ENCODE measurements at regions not wholly inside any gene's neighbourhood (a gene's known extent, or its start where the extent isn't known, plus 50 kb on each side); places are given as distances from the start of the nearest gene placed in this dataset.

- DNase-seq: no peak
These were observed 756.2 kb upstream of the TENM4 start for GRCh38 chr11:80196932-80197554.

- no peak for DNase-seq
These were observed 755.2 kb upstream of the TENM4 start for GRCh38 chr11:80196041-80196440.

DNA sequence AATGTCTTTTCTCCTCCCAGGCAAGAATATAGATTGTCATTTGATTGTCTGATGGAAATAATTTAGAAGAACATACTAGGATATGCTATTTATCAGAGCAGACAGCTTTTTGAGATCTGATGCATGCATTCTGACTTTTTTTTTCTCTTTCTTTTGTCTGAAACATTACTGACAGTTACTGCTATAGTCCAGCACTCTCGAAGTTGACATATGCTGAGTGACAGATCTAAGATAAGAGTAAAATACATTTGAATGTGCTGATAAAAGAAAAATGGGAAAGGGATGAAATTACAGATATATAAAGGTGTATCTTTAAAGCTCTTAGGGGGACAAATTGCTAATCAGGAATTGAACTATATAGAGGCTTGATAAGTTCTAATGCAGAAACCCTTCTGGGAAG lies 753.8 kb upstream of the TENM4 start:
- DNase-seq: no peak

DNA sequence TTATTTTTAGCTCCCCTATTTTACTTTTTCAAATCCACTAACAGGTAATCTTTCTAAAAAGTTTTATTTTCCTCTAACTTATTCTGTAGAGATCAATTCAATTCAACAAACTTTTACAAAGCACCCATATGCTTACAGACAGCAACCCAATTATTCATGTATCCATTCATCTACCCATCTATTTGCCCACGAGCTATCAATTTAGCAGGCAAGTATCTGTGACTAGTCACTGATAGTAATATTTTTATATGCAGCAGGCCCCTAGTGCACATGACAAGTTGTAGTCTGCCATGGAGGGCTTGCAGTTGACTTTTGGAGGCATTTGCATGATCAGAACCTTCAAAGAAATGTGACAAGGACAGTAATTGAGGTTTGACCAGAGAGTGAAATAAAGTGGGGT lies 753.2 kb upstream of the TENM4 start:
- no peak for DNase-seq

DNA sequence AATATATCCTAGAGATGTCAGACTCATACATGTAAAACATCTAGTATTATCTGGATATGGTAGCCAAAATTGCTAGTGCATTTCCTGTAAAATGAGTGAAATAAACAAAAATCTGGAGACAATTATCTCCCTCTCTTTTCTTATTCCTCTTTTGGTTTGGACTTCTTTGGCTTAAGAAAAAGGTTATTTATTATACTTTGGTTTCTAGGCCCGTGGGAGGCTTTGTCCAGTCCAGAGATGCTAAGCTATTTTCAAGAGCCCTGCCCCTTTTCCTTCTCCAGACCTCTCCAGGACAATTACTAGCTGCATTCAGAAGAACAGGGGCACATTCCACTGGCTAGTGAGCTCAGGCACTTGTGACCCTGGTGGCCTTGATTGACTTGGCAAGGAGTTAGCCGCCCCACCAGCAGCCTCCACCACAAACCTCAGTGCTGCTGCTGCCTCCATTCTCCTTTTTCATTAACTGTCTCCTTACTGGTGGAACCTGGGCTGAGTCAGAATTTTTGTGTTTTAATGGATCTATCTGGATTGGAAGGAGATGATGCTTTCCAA lies 747.3 kb upstream of the TENM4 start:
- no peak for DNase-seq

DNA sequence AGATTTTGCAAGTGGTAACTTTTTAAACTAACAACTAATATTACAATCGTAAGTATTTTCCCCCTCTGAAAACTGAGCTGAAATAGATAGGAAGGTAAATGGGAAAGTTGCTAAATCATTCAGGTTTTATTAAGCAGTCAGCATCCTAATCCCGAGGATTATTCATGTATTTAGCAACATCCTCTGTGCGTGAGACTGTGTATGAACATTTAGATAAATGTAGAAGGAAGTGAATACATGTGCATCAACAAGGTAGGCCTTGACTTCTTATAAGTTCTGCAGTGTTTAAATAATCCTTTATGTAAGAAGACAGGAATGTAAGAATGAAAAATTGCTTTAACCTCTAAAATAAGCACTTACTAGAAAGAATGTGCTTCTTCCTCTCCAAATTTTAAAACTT lies 745.9 kb upstream of the TENM4 start:
- DNase-seq: no peak

DNA sequence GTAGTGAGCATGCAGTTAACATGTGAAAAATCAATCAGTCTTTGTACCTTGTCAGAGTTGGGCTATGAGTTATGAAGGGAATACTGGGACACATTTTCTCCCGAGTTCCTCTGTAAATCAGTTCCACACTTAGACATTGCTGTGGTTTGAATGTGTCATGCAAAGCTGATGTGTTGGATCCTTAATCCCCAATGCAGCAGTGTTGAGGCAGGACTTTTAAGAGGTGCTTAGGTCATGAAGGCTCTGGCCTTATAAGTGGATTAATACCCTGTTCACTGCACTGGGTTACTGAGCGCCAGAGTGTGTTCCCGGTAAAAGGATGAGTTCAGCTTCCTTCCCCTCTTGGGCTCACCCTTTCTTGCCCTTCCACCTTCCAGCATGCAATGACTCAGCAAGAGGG lies 742.1 kb upstream of the TENM4 start:
- DNase-seq: no peak

GRCh38 chr11:80173371-80174136 lies 732.7 kb upstream of the TENM4 start:
- DNase-seq: no peak

DNA sequence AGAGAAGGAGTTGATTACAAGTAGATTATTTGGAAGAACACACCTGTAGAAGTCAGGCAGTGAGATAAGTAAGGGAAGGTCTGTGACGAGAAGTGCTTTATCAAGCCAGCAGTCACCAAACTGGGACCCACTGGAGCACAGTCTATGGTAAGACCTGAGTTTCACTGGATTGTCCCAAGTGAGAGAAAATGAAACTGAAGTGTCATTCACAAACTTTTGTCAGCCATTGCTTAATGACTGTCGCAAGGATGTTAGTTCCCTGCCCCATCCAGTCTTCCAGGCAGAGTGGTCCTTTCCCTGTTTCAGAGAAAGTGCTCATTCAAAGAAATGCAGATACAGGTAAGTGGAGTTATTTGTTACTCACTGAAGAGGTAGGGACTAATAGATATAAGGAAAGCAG lies 728.0 kb upstream of the TENM4 start:
- no peak for DNase-seq

DNA sequence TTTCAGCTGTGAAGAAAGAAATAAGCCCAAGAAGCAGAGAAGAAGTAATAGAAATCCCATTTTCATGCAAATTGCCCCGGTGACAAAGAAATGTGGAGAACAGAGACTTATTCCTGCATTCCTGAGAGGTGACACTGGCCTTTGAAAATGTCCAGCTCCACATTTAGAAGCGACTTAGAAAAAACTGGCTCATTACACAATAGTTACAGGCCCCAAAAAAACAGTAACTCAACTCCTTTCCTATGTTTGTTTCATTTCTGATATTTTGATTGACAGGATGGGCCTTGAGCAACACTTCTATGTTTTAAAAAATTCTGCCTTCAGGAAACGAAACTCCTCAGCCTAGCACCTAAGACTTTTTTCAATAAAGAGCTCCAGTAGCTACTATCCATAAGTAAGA lies 726.9 kb upstream of the TENM4 start:
- DNase-seq: no peak

GRCh38 chr11:80165744-80166143 lies 724.9 kb upstream of the TENM4 start:
- no peak for DNase-seq

DNA sequence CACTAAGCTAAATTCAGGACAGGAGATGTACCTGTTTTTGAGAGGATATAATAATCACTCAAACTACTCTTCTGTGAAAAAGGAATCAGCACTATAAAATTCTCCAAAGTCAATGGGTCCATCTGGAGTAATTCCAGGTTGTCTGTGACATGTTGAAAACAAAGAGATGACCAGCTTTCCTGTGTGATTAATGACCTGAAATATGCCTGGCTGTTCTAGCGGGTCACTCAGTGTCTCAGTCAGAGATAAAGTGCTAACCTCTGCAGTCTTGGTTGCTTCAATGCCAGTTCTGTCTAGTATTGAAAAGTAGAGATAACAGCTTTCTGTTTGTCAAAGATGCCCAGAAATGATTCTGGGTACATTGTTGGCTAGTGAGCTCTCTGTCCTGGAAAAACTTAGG lies 722.6 kb upstream of the TENM4 start:
- DNase-seq: no peak

DNA sequence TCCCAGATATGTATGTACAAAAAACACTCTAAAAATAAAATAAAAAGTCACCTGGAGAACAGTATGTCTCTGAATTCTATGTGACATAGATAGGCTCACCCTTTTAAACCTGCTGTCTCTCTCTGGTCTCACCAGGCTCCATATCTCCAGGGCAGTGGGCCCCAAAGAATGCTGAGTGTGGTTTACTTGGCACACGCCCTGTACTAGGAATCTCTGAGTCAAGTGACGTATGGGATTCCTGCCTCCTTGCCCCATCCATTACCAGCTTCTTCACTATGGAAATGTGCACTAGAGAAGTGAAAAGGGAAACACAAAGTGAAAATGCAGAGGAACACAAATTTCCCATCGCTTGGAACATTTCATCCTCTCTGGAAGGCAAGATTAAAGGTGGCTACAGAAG lies 722.2 kb upstream of the TENM4 start:
- DNase-seq: no peak

DNA sequence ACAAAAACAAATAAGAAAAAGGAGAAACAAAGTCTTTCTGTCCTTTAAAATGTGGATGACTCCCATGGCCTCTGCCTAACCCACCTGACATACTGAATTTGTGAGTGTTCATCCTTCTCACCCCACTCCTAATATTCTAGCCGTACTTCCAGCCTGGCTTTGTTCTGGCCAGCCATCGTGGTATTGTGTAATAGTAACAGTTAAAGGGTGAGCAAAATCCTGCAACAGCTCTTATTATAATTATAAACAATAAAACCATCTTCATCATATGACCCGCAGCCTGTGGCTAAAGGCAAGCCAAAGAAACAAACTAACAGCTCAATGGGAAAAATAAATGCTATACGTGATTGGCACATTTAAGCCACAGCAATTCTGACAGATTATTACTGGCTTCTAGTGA lies 721.6 kb upstream of the TENM4 start:
- DNase-seq: no peak

DNA sequence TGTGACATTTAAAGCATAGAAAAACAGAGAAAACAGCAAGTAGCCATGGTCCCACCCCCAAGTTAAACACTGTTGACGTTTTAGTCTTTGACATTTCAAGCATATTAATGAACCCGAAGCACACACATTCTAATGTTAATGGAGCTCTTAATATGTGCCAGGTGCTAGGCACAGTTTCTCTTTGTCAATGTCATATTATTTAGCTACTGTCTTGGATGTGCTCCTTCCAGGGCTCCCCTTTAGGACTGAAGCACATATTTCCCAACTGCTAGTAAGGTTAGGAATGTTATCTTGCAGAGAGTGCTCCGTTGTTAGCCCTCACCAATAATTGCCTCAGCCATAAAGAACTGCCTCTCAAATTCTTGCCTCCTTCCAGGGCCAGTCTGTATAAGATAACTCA lies 716.6 kb upstream of the TENM4 start:
- no peak for DNase-seq

- DNase-seq: no peak
These were observed 715.2 kb upstream of the TENM4 start for GRCh38 chr11:80156062-80156461.

GRCh38 chr11:80155412-80156017 lies 714.7 kb upstream of the TENM4 start:
- DNase-seq: no peak

- DNase-seq: no peak
These were observed 705.4 kb upstream of the TENM4 start for GRCh38 chr11:80146232-80146631.

- DNase-seq: no peak
These were observed 704.2 kb upstream of the TENM4 start for GRCh38 chr11:80144897-80145594.

DNA sequence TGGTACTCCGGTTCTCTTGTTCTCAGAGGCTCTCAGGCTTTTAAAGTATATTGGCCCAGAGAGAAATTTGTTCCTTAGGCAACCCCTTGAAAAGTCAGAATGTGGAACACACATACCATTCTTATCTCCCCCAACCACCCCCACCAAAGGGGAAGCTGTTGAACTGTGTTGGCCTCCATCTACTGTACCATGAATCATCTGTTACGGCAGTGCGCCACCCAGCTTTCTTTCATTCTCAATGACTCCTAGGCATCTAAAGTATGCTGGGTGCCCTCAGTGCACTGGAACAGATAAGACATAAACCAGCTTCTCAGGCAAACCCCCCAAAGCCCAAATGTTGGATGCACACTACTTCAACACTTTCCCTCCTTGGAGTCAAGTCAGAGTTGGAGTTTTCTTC lies 696.2 kb upstream of the TENM4 start:
- DNase-seq: no peak

GRCh38 chr11:80129396-80129795 lies 688.6 kb upstream of the TENM4 start:
- no peak for DNase-seq

- DNase-seq: no peak
These were observed 681.4 kb upstream of the TENM4 start for GRCh38 chr11:80122211-80122610.
